HEK293 (cell line): ENCODE measurements at regions not wholly inside any gene's neighbourhood (a gene's known extent, or its start where the extent isn't known, plus 50 kb on each side); places are given as distances from the start of the nearest gene placed in this dataset.

Experiments
- CTCF ChIP-seq: fragments of 450-650 bp; formaldehyde crosslinking; IDR thresholded peaks from 2 replicates; pipeline ENCODE4 v1.5.1; 2016; ENCODE audit warnings: missing biosample characterization, missing genetic modification characterization
- ZBTB48 ChIP-seq: fragments of 450-650 bp; formaldehyde crosslinking; IDR thresholded peaks from 2 replicates; pipeline ENCODE4 v1.5.1; 2016; ENCODE audit warnings: missing biosample characterization, missing genetic modification characterization
- ZNF121 ChIP-seq: fragments of 450-650 bp; formaldehyde crosslinking; IDR thresholded peaks from 2 replicates; pipeline ENCODE4 v1.5.1; 2016; ENCODE audit warnings: missing biosample characterization, missing genetic modification characterization
- ZNF157 ChIP-seq: fragments of 450-650 bp; formaldehyde crosslinking; IDR thresholded peaks from 2 replicates; pipeline ENCODE4 v1.5.1; 2016; ENCODE audit warnings: missing biosample characterization, missing genetic modification characterization
- ZNF174 ChIP-seq: fragments of 450-650 bp; formaldehyde crosslinking; IDR thresholded peaks from 2 replicates; pipeline ENCODE4 v1.5.0; 2017; ENCODE audit warnings: missing biosample characterization, mild to moderate bottlenecking, missing genetic modification characterization
- ZNF561 ChIP-seq: fragments of 450-650 bp; IDR thresholded peaks from 2 replicates; pipeline ENCODE4 v1.5.1; 2018; ENCODE audit warnings: missing biosample characterization, missing genetic modification characterization, borderline replicate concordance

- TF ChIP-seq ZNF174 (tag by site-specific recombination) (no peak), CTCF (tag by site-specific recombination) (no peak), ZNF561 (no peak), ZNF157 (tag by site-specific recombination) (no peak), ZBTB48 (tag by site-specific recombination) (no peak), ZNF121 (tag by site-specific recombination) (no peak)
Observed at GRCh38 chr10:20620981-20621380, 276.1 kb downstream of the NEBL start.
